ENCODE measurements at regions not wholly inside any gene's neighbourhood (a gene's known extent, or its start where the extent isn't known, plus 50 kb on each side); places are given as distances from the start of the nearest gene placed in this dataset.

DNA sequence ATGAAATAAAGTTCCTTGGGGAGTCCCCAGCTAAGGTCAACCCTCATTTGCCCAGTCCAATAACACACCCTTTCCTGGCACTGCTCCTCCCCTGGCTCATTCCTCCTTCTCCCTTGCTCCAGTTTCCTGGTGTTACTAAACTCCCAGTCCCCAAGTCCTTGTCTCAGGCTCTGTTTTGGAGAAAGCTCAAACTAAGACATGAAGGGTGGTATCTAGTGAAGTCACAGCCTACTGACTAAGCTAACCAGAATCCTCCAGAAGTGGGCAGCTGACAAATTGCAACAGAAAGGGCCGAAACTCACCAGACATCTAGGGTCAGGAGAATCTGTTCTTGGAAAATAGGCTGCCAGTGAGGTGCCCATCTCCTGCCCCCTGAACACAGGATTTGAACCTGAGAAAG is 118.7 kb upstream of the NEK6 start:
- no peak for TF ChIP-seq EZH2phosphoT487 (IDR thresholded peaks at IDR 0.05; ENCODE audit: borderline replicate concordance)
- TF ChIP-seq CTCF (conservative IDR thresholded peaks at IDR 0.05; ENCODE audit: low read length), result no peak
